Neural cell (in vitro differentiated cells): ENCODE measurements at regions not wholly inside any gene's neighbourhood (a gene's known extent, or its start where the extent isn't known, plus 50 kb on each side); places are given as distances from the start of the nearest gene placed in this dataset.

Experiments used
- H2AFZ ChIP-seq: fragments of 200-600, 300-800 bp; sonication (generic), shearing (Covaris generic); 2 replicates; pipeline ENCODE4 v1.6.0; 2014; ENCODE audit warnings: low read depth, mild to moderate bottlenecking, antibody characterized with exemption, low read length, moderate library complexity
- H3F3A ChIP-seq: fragments of 200-600 bp; shearing (Covaris generic); 2 replicates; pipeline ENCODE4 v1.6.1; 2016; ENCODE audit warnings: mild to moderate bottlenecking, moderate library complexity, mixed read lengths, antibody characterized with exemption, low read length; ENCODE audit not compliant: insufficient read depth, poor library complexity, severe bottlenecking
- H3K27ac ChIP-seq: fragments of 200-600, 300-800 bp; sonication (generic), shearing (Covaris generic); 2 replicates; pipeline ENCODE4 v1.5.1; 2014; ENCODE audit warnings: mild to moderate bottlenecking, low read length, moderate library complexity
- H3K27me3 ChIP-seq: fragments of 300-800, 200-600 bp; sonication (generic), shearing (Covaris generic); 2 replicates; pipeline ENCODE4 v1.6.0; 2014; ENCODE audit warnings: mild to moderate bottlenecking, low read depth, low read length, moderate library complexity; ENCODE audit not compliant: insufficient read depth
- H3K36me3 ChIP-seq: fragments of 300-800, 200-600 bp; sonication (generic), shearing (Covaris generic); 2 replicates; pipeline ENCODE4 v1.5.1; 2014; ENCODE audit warnings: mild to moderate bottlenecking, antibody characterized with exemption, low read length, moderate library complexity; ENCODE audit not compliant: insufficient read depth
- H3K4me2 ChIP-seq: fragments of 300-800, 200-600 bp; sonication (generic), shearing (Covaris generic); 2 replicates; pipeline ENCODE4 v1.6.0; 2014; ENCODE audit warnings: mild to moderate bottlenecking, low read length
- H3K4me3 ChIP-seq: fragments of 300-800, 200-600 bp; sonication (generic), shearing (Covaris generic); 2 replicates; pipeline ENCODE4 v1.5.1; 2014; ENCODE audit warnings: mild to moderate bottlenecking, low read length, moderate library complexity
- H3K79me2 ChIP-seq: fragments of 200-600 bp; shearing (Covaris generic); replicated peaks from 2 replicates; pipeline ENCODE4 v1.6.0; 2014; ENCODE audit warnings: mild to moderate bottlenecking, low read length, moderate library complexity; ENCODE audit not compliant: insufficient read depth
- H3K9ac ChIP-seq: fragments of 300-800, 200-600 bp; sonication (generic), shearing (Covaris generic); 2 replicates; pipeline ENCODE4 v1.6.1; 2016; ENCODE audit warnings: mild to moderate bottlenecking, low read length, mixed read lengths
- H3K9me2 ChIP-seq: fragments of 200-600 bp; shearing (Covaris generic); 2 replicates; pipeline ENCODE4 v1.6.1; 2016; ENCODE audit warnings: mild to moderate bottlenecking, low read length, mixed read lengths; ENCODE audit not compliant: insufficient read depth
- H3K9me3 ChIP-seq: fragments of 200-600, 300-800 bp; sonication (generic), shearing (Covaris generic); 2 replicates; pipeline ENCODE4 v1.6.1; 2016; ENCODE audit warnings: mild to moderate bottlenecking, mixed run types, low read length, moderate library complexity, mixed read lengths
- H4K20me1 ChIP-seq: fragments of 200-600 bp; shearing (Covaris generic); 2 replicates; pipeline ENCODE4 v1.6.1; 2016; ENCODE audit warnings: mild to moderate bottlenecking, mixed run types; ENCODE audit not compliant: insufficient read depth
- CTCF ChIP-seq: fragments of 450-650 bp; IDR thresholded peaks from 2 replicates; pipeline ENCODE4 v1.5.1; 2014; ENCODE audit warnings: antibody characterized with exemption, mild to moderate bottlenecking, moderate library complexity; ENCODE audit not compliant: poor library complexity, severe bottlenecking
- EP300 ChIP-seq: fragments of 450-650 bp; conservative IDR thresholded peaks from 2 replicates; pipeline ENCODE4 v1.6.1; 2014; ENCODE audit warnings: antibody characterized with exemption, mild to moderate bottlenecking, moderate library complexity; ENCODE audit not compliant: poor library complexity, severe bottlenecking
- EZH2 ChIP-seq: fragments of 200-600, 300-800 bp; shearing (Covaris generic), sonication (generic); IDR thresholded peaks from 2 replicates; pipeline ENCODE4 v1.6.1; 2014; ENCODE audit warnings: antibody characterized with exemption, low read length, borderline replicate concordance, mild to moderate bottlenecking; ENCODE audit not compliant: insufficient read depth, poor library complexity, severe bottlenecking
- MXI1 ChIP-seq: fragments of 450-650 bp; conservative IDR thresholded peaks from 2 replicates; pipeline ENCODE4 v1.6.1; 2014; ENCODE audit warnings: antibody characterized with exemption, mild to moderate bottlenecking; ENCODE audit not compliant: poor library complexity, severe bottlenecking
- POLR2AphosphoS5 ChIP-seq: IDR thresholded peaks from 2 replicates; pipeline ENCODE4 v1.6.1; 2012
- RAD21 ChIP-seq: fragments of 450-650 bp; conservative IDR thresholded peaks from 2 replicates; pipeline ENCODE4 v1.6.1; 2014; ENCODE audit warnings: antibody characterized with exemption, mild to moderate bottlenecking, moderate library complexity
- REST ChIP-seq: IDR thresholded peaks from 2 replicates; pipeline ENCODE4 v1.6.1; 2012; ENCODE audit warnings: borderline replicate concordance
- SMC3 ChIP-seq: fragments of 450-650 bp; conservative IDR thresholded peaks from 2 replicates; pipeline ENCODE4 v1.6.1; 2014; ENCODE audit warnings: antibody characterized with exemption, mild to moderate bottlenecking, moderate library complexity; ENCODE audit not compliant: poor library complexity
- TAF1 ChIP-seq: IDR thresholded peaks from 2 replicates; pipeline ENCODE4 v1.6.1; 2012; ENCODE audit warnings: low read depth

- Histone ChIP-seq H3K27ac (no peak overlapping the region), H3F3A (no peaks in the 10 kb centered on the region), H3K9ac (no peak overlapping the region), H3K9me2 (no peaks in the 10 kb centered on the region), H3K27me3 (no peaks in the 10 kb centered on the region), H2AFZ (no peak overlapping the region), H3K36me3 (no peaks in the 10 kb centered on the region), H3K79me2 (no peaks in the 10 kb centered on the region), H3K4me2 (no peak overlapping the region), H3K4me3 (no peak overlapping the region), H4K20me1 (no peaks in the 10 kb centered on the region), H3K9me3 (no peaks in the 10 kb centered on the region)
- TF ChIP-seq REST, result no peak
- no peak for TF ChIP-seq EP300
- TF ChIP-seq TAF1, result no peak
- TF ChIP-seq EZH2, result no peak
- TF ChIP-seq SMC3, result no peak
- no peak for TF ChIP-seq RAD21
- no peak for TF ChIP-seq POLR2AphosphoS5
- no peak for TF ChIP-seq CTCF
- no peak for TF ChIP-seq MXI1
Observed at GRCh38 chr5:16238018-16238417, 58.4 kb upstream of the MARCHF11 start.

GRCh38 chr5:16234598-16234997 is 55.0 kb upstream of the MARCHF11 start:
- Histone ChIP-seq H3K9me3 (no peaks in the 10 kb centered on the region), H3K4me3 (no peak overlapping the region), H3K79me2 (no peaks in the 10 kb centered on the region), H4K20me1 (no peaks in the 10 kb centered on the region), H3F3A (no peaks in the 10 kb centered on the region), H3K4me2 (no peak overlapping the region), H3K9ac (no peak overlapping the region), H2AFZ (no peak overlapping the region), H3K36me3 (no peaks in the 10 kb centered on the region), H3K9me2 (no peaks in the 10 kb centered on the region), H3K27me3 (no peaks in the 10 kb centered on the region), H3K27ac (no peak overlapping the region)
- no peak for TF ChIP-seq CTCF
- TF ChIP-seq TAF1, result no peak
- TF ChIP-seq RAD21, result no peak
- no peak for TF ChIP-seq MXI1
